Esophagus squamous epithelium (tissue), 4 donors: ENCODE measurements at regions not wholly inside any gene's neighbourhood (a gene's known extent, or its start where the extent isn't known, plus 50 kb on each side); places are given as distances from the start of the nearest gene placed in this dataset.

Source experiments
- CTCF ChIP-seq, 6 experiments: fragments of 450-650 bp in 4 of 6; fragments of 200-600 bp in 2 of 6; sonication (generic) in 2 of 6; IDR thresholded peaks; one replicate each; pipeline ENCODE4 v1.5.1; 2016 to 2019; ENCODE audit warnings: antibody characterized with exemption in 6 of 6, mild to moderate bottlenecking in 4 of 6, moderate library complexity in 4 of 6
- POLR2A ChIP-seq, 4 donors: fragments of 450-650 bp; IDR thresholded peaks; one replicate each; pipeline ENCODE4 v1.6.1; 2017; ENCODE audit warnings: antibody characterized with exemption in 4 of 4, mild to moderate bottlenecking in 4 of 4, moderate library complexity in 3 of 4

GRCh38 chr18:78643981-78644380 is 335.6 kb upstream of the SALL3 start:
- TF ChIP-seq CTCF (IDR thresholded peaks at IDR 0.05), result no peak
- TF ChIP-seq POLR2A (IDR thresholded peaks at IDR 0.05), result no peak
